Loucy (cell line): ENCODE measurements at regions not wholly inside any gene's neighbourhood (a gene's known extent, or its start where the extent isn't known, plus 50 kb on each side); places are given as distances from the start of the nearest gene placed in this dataset.

Experiments
- CTCF ChIP-seq: fragments of 200-600 bp; sonication (generic); conservative IDR thresholded peaks from 2 replicates; pipeline ENCODE4 v1.5.1; 2014; ENCODE audit warnings: mild to moderate bottlenecking, antibody characterized with exemption, low read length
- EZH2phosphoT487 ChIP-seq: fragments of 200-600 bp; IDR thresholded peaks from 2 replicates; pipeline ENCODE4 v1.6.1; 2018; ENCODE audit warnings: antibody characterized with exemption, mild to moderate bottlenecking, moderate library complexity, borderline replicate concordance

- no peak for TF ChIP-seq CTCF
- no peak for TF ChIP-seq EZH2phosphoT487
Observed at GRCh38 chr22:23404689-23405365, 175.3 kb downstream of the IGLL1 start.
